HG02798 (cell line): ENCODE measurements at regions not wholly inside any gene's neighbourhood (a gene's known extent, or its start where the extent isn't known, plus 50 kb on each side); places are given as distances from the start of the nearest gene placed in this dataset.
"Not testable (repeated sequence)": the region's sequence is repeated elsewhere in the genome, so short reads cannot be mapped to it uniquely, and the experiment has no call there.

Experiments used
- ATAC-seq: cut with Tn5 transposase; IDR thresholded peaks from one replicate; pipeline ENCODE4 v1.9.1; 2021; ENCODE audit warnings: mild to moderate bottlenecking; ENCODE audit not compliant: unreplicated experiment, poor library complexity

DNA sequence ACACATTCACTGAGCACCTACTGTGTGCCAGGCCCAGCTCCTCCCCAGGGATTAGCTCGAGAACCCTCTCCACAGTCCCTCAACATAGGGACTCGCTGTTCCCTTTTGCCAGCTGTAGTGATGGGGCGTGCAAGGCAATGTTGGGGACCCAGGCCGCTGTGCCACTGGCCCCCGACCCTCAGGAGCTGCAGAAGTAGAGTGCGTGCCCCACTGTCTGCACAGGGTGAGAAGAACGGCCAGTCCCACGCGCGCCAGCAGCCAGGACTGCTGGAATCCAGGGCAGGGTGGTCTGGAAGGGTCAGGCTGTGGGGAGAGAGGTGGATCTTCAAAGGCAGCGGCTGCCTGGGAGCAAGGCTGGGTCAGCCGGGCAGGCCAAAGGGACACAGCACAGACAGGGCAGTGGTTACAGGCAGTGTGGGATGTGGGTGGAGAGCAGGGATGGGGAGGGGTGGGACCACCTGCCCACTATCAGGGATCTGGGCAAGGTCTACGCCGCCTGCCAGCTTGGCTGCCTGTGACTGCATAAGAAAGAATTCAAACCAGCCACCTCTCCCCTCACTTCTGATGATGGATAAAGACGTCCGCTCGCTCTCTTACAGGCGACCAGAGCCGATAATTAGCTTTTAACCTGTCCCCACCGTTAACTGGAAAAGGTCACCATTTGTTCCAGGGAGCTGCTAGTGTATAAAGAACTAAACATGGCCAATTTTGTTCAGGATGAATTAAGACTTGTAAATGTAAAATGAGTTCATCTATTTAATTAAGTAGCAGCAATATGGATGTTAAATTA is 86.7 kb upstream of the GSE1 start:
- ATAC-seq: no peak

- ATAC-seq: no peak
These were observed 85.9 kb upstream of the GSE1 start for GRCh38 chr16:85527042-85527766.

GRCh38 chr16:85527767-85528297 is 85.3 kb upstream of the GSE1 start:
- ATAC-seq: no peak

GRCh38 chr16:85528528-85529387 is 84.4 kb upstream of the GSE1 start:
- no peak for ATAC-seq

DNA sequence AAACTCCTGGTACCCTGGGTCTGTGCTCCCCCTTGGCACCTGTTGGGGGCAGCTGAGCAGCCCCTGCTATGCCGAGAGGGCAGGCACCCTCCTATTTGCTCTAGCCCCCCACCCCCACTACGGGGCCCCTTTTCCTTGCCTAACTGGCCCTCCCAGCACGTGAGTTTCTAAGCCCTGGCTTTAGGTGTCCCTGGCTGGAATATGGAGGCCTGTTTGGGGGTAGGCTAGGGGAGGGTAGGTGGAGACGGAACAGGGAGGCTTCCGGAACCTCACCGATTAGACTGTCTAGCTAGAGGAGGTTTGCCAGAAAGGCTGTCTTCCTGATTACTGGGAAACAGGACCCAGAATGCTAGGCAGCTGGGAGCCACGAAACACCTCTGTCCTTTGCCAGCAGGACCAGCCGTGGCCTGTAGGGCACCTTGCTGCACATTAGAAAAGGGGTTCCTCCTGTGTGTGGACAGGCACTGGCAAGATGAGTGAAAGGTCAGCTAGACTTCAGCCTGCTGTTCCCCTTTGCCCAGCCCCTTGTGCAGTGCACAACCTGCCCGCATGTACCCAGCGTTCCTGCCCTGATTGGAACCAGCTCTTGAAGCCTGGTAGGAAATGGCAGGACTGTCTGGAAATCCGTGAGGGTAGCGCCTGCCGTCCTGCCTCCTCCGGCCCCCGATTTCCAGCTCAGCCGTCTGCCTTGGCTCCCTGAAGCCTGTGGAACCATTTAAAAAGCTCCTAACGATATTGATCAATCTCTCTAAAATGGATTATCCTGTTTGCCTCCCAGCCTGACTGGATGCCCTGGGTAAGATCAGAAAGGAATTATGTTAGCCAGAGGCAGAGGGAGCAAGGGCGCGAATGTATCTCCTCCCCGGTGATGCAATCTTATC is 83.4 kb upstream of the GSE1 start:
- no peak for ATAC-seq

- ATAC-seq: no peak
These were observed 82.8 kb upstream of the GSE1 start for GRCh38 chr16:85530370-85530739.

GRCh38 chr16:85531516-85531915 is 81.6 kb upstream of the GSE1 start:
- ATAC-seq: no peak

DNA sequence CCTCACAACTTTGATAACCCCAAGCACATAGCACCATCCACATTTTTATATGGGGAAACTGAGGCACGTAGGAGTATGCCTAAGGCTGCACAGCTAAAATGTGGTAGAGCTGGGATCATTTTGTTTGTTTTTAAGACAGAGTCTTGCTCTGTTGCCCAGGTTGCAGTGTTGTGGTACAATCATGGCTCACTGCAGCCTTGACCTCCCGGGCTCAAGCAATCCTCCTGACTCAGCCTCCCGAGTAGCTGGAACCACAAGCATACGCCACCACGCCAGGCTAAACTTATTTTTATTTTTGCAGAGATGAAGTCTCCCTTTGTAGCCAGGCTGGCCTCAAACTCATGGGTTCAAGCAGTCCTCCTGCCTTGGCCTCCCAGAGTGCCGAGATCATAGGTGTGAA is 81.0 kb upstream of the GSE1 start:
- no peak for ATAC-seq

DNA sequence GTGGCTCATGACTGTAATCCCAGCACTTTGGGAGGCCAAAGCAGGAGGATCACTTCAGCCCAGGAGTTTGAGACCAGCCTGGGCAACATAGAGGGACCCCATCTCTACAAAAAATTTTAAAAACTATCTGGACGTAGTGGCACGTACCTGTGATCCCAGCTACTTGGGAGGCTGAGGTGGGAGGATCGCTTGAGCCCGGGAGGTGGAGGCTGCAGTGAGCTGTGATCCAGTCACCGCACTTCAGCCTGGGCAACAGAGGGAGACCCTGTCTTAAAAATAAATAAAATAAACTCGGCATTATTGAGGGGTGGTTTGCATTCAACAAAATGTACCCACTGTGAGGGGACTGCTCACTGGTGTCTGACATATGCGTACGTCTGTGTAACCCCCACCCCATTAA is 79.5 kb upstream of the GSE1 start:
- not testable (repeated sequence) for ATAC-seq

DNA sequence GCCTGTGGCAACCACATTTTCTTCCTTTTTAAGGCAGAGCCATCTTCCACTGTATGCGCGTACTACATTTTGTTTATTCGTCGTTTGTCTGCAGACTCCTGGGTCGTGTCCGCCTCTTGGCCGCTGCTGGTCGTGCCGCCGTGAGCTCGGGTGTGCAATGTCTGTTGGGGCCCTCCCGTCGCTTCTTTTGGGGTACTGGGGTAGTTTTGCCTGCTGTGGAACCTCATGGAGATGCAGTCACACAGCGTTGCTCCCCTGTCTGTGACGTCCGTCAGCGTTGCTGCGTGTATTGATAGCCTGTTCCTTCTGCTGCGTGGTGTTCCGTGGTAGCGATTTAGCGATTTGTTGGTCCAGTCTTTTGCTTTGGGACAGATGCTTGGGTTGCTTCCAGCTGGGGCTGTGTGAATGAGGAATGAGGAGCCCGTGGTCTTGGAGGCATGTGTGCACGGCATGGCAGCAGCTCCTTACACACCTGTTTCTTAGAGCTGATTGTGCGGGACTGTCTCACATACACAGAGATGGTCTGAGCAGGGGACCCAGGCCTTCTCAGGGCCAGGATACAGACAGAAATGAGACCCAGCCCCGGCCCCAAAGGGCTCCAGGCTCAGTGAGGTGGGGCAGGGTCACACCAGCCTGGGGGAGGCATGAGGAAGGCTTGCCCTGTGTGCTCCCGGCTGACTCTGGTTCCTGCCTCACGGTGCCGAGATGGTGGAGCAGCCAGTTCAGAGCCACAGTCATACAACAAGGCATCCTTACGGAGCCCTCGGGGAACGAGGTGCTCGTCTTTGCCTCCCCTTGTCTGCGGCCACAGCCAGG is 78.4 kb upstream of the GSE1 start:
- no peak for ATAC-seq

DNA sequence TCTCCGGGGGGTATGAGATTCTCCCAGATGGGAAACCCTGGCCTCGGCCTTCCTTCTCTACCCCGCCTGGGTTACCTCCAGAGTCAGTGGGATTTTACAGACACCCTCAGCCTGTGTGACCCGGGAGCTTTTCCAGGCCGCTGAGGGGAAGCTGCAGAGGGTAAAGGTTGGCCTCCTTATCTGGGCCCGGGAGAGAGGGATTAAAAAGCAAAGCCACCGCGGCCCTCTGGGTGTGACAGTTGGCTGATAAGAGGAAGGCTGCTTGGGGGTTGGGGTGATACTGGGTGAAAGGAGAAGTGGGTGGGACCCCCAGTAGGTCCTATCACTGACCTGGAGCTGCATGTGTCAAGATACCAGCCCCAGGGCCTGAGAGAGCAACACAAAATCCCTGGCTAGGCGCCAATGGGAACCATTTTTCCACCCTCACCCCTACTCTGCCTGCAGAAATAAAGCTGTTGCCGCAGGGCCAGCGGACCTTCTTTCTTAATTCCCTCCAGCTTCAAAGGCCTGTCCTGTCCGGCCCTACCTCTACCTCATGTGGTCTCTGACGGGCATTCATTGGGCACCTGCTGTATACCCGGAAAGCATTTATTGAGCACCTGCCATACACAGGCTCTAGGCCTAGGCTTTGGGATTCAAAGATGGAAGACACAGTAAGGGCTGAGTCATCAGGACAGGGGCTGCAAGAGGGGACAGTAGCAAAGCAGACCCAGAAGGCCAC is 77.6 kb upstream of the GSE1 start:
- no peak for ATAC-seq

GRCh38 chr16:85536073-85536410 is 77.1 kb upstream of the GSE1 start:
- ATAC-seq: no peak

GRCh38 chr16:85536411-85537330 is 76.5 kb upstream of the GSE1 start:
- no peak for ATAC-seq

- no peak for ATAC-seq
These were observed 75.8 kb upstream of the GSE1 start for GRCh38 chr16:85537331-85537788.

DNA sequence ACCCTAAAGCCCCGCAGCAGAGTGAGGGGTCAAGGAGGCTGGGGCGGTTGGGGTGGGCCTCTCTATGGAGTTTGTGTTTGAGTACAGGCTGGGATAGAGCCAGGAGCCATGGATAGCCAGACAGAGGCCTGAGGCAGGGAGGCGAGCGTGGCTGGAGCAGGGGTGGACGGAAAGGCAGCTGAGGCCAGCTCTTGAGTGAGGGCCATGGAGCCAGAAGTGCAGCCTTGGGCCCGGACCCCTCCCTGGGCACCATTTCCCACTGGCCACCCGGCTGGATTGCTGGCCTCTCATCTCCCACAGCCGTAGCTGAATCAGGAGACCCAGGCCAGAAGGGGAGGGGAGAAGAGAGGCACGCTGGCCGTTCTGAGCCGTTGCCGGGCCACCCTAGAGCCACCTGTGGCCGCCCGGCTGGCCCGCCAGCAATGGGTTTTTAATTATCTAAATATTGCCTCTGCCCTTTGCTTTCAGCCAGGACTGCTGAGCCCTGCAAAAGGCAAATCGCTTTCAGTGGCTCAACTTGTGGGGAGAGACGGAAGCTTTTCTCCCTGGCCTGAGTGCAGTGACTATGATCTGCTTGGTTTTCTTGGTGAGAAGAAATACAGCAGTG is 75.2 kb upstream of the GSE1 start:
- no peak for ATAC-seq

GRCh38 chr16:85539084-85539483 is 74.0 kb upstream of the GSE1 start:
- no peak for ATAC-seq
